ENCODE measurements at regions not wholly inside any gene's neighbourhood (a gene's known extent, or its start where the extent isn't known, plus 50 kb on each side); places are given as distances from the start of the nearest gene placed in this dataset.

DNA sequence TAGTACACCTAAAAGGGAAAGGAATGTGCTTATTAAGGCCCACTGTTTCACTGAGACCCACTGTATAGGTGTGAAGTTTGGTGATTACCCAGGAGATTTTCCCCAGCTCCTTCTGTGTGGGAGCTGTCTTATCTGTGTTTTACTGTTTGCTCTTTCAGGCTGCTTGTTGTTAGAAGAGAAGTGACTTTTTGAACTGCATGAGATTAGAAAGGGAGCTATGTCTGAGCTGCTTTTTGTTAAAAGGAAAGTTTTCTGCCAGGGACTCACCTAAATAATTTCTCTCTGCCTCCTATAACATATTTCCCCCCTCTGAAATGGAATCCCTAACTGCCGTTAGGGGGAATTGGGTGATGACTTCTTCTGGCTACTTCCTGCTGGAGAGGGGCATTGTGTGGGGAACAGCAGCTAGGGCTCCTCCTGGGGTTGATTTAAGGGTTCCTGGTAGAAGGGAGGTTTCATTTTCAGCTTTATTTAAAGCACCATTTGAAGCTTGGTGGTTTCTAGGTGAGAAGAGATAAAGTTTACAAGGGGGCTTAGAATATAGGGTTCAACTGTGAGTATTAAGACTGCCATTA, 77.1 kb upstream of the ATP11B start:
- no peak for DNase-seq (ENCODE audit: low read depth)

DNA sequence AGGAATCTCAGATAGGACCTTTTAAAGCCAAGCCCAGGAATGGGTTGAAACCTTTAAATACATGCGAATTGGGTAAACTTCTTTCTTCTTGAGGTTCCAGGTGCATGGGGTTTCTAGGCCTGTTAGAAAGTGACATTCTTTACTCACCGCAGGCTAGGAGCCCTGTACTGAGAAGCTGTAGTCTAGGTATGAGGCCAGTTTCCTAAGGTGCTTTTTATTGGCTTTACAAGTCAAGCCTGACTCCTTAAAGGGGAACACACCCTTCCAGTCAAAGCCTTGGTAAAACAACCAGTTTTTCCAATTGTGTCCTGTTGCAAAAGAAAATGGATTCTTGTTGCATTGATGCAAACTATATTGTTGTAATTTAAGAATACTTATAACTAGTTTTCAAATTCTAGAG, 76.1 kb upstream of the ATP11B start:
- no peak for DNase-seq (ENCODE audit: low read depth)

DNA sequence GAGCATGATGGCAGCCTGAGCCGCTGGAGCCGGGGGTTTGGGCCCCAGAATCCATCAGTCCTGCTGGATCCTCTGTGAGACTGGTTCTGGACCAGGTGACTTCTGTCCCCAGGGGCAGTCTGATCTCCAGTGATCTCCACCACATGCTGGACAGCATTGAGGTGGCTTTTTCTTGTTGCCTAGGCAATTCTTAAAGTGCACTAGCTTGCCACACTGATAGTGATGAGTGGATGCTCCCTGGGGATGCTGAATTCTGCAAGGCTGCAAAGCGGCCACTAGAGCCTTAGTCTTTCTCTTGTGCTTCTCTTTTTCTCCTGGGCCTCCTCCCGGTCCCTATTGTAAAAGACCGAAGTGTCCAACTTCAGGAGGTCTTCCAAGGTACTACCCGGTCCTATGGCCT, 70.4 kb upstream of the ATP11B start:
- no peak for DNase-seq (ENCODE audit: low read depth)

DNA sequence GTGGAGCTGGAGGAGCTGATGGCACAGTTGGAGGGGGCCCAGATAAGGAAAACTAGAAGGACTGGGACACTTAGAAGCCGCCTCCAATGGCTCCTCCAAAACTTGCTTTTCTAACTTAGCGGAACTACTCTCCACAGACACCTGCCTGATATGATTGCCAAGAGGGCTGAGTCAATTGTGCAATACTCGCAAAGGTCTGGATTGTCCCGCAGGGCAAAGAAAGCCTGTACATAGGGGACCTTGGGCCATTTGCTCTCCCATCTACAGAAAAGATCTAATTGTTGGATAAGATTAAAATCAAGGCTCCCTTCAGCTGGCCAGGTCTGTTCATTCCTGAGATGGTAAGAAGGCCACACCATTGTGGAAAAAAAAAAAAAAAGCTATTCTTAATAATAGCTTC, 69.7 kb upstream of the ATP11B start:
- DNase-seq (ENCODE audit: low read depth): no peak

DNA sequence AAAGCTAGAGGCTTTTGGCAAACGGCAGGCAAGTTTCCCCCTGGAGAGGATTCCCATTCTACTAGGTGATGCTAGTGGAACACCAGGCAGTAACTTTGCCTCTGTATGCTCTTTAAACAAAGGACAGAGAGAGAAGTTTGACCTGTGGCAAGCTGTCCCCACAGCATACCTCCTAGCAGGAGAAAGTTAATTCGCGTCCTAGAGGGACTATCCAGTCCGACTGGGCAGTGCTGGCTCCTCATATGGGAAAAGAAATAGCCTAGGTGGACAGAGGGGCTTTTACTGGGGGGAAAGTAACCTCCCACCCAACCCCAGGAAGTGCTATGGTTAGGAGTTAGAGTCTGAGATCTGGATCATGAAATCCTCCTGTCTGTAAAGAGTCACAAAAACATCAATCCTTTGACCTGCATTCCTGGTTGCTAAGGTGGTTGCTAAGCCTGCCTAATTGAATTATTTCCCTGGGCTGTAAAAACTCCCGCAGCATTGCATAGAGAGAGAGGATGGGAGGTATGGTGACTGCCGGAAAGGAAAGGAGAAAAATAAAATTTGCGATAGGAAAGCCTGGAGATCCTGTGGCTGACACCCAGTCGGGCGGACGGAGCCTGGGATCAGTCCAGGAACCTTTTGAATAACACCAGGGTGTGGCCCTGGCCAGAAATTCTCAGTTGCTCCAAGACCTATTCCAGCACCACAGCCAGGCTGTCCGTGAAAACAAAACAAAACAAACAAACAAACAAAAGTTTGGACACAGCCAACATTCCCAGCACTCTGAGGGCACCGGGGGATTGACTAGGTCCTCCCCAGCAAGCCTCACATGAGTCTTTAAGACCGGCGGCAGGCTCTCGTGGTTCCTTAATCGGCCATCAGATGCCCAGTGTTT, 67.7 kb upstream of the ATP11B start:
- no peak for DNase-seq (ENCODE audit: low read depth)

DNA sequence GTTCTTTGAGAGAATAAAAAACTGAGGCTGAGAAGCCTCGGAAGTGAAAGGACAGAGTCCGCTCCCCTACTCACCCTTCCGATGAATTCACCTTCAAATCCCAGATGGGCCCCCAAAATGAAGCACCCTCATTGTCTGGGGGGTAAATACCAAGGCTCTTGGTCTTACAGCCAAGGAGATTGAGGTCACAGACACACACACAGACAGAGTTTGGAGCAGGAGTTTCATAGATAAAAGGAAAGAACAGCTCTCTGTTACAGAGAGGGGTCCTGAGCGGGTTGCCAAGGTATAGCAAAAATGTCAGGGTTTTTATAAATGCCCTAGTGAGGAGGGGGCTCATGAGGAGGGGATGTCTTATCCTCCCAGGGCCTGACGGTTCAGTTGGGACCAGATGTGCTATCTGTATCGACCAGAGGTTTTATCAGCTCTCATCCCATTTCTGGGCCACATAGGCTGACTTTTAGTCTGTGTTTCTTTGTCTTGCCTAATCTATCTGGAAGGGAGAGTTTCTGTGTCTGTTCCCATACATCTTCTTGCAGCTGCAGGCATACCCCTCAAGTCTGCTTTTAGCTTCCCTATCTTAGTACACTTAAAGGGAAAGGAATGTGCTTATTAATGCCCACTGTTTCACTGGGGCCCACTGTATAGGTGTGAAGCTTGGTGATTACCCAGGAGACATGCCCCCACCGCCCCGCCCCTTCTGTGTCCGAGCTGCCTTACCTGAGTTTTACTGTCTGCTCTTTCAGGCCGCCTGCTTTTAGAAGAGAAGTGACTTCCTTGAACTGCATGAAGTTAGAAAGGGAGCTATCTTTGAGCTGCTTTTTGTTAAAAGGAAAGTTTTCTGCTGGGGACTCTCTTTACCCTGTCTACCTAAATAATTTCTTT, 66.8 kb upstream of the ATP11B start:
- DNase-seq (ENCODE audit: low read depth): no peak

DNA sequence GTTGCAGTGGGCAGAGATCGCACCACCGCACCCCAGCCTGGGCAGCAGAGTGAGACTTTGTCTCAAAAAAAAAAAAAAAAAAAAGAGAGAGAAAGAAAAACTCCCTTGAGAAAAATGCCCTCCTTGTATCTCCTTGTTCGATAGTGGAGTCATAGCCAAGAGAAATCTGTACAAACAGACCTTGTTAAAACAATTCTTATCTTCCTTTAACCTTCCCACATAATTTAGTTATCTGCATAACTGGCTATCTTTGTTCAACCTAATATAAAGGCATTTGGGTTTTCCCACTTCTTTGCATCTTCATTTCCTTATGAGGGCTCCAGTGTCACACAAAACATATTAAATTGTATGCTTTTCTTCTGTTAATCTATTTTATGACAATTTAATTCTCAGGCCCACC, 65.1 kb upstream of the ATP11B start:
- no peak for DNase-seq (ENCODE audit: low read depth)

DNA sequence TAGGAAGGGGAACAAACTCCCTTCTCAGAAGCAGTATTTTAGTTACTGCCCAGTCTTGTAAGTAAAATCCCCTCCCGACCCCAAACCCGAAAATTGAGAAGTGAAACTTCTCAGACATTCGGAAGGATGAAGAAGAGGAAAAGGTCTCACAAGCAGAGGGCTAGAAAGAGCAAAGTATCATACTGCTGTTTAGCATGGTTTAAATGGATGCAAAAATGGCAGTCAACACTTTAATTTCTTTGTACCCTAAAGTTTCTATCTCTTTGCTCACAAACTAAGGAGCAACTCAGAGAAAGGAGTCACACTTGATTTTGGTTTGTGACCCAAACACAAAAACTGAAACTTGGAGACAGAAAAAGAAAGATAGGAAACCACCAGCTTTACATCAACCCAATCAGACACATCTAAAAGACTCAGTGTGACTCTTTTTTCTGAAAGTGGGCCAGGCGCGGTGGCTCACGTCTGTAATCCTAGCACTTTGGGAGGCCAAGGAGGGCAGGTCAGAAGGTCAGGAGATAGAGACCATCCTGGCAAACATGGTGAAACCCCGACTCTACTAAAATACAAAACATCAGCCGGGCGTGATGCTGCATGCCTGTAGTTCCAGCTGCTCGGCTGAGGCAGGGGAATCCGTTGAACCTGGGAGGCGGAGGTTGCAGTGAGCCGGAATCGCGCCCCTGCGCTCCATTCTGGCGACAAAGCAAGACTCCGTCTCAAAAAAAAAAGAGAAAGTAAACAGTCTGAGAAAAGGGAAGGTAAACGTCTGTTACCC, 63.2 kb upstream of the ATP11B start:
- DNase-seq (ENCODE audit: low read depth): no peak

DNA sequence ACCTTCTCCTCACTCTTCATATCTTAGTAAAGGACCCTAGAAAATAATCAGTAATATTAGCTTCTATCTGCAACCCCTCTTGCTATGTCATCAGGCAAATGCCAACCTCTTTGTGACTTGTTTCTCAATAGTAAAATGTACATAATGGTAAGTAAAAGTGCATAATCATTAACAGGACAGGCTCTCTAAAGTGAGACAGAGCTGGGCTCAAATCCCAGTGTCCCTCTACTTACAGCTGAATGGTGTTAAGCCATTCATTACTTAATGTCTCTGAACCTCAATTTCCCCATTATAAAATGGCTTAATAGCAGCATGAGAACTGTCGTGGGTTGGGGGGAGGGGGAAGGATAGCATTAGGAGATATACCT, 62.6 kb upstream of the ATP11B start:
- DNase-seq (ENCODE audit: low read depth): no peak

DNA sequence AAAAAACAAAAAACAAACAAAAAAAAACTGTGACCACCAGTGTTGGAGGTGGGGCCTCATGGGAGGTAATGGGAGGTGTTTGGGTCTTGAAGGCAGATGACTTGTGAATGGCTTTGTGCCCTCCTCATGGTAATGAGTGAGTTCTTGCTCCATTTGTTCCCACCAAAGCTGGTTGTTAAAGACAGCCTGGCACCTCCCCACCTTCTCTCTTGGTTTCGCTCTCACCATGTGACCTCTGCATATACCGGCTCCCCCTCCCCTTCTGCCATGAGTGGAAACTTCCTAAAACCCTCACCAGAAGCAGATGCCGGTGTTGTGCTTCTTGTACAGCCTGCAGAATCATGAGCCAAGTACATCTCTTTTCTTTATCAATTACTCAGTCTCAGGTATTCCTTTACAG, 61.5 kb upstream of the ATP11B start:
- DNase-seq (ENCODE audit: low read depth): no peak

DNA sequence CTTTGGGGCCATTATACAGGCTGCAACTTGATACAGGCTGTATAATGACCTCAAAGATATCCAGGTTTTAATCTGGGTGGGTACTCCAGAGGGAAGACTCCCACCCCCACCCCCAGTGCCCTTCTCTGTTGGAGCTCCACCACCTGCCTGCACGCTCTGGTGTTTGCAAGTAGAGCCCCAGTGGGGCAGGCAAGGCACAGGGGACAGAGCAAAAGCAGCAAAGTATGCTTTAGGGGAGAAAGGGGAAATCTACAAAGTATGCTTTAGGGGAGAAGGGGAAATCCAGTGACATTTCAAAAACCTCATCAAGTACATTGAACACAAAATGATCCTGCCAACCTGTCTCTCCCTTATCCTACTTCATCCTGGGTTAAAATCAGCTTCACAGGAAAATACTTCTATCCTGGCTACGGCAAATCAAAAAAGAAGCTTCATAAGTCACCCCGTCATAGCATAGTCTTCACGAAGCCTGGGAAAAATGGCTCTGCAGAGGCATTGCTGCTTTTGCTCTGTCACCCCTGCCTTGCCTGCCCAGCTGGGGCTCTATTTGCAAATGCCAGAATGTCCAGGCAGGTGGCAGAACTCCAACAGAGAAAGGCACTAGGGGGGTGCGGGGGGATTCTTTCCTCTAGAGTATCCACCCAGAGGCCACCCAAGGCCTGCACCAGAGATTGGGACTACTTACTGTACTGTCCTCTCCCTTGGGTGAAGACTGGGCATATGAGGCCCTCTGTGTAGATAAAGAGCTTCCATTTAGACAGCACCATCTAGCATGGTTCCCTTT, 60.9 kb upstream of the ATP11B start:
- DNase-seq (ENCODE audit: low read depth): no peak

DNA sequence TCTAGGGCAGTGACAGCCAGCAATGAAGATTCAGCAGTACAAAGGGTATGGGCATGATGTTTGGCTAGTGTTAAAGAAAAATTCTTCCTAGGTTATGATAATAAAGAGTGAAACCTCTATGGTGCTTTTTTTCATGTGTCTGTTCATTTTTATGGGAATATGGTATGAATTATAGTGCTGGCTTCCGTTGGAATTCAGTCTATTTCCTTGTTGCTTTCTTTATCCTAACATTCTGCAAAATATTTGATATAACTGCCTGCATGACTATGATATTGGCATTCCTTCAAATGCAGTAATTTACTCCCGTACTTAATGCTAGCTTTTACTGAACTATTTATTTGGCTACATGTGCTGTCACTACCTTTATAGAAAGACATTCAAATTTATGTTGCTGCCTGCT, 57.6 kb upstream of the ATP11B start:
- no peak for DNase-seq (ENCODE audit: low read depth)

DNA sequence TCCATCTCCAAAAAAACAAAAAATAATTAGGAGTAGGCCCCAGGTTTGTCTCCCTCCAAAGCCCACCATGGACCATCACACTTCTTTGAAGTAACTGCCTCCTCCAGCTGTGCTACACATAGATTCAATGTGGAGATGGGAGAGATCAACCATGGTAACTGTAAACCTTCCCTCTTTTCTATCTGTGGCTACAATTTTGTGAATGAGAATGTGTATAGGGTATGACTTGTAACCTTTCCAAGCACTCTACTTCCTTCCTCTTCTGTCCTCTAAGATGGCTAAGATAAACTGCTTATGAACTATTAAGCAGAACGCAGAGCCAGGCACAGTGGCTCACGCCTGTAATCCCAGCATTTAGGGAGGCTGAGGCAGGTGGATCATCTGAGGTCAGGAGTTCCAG, 55.5 kb upstream of the ATP11B start:
- DNase-seq (ENCODE audit: low read depth): no peak

DNA sequence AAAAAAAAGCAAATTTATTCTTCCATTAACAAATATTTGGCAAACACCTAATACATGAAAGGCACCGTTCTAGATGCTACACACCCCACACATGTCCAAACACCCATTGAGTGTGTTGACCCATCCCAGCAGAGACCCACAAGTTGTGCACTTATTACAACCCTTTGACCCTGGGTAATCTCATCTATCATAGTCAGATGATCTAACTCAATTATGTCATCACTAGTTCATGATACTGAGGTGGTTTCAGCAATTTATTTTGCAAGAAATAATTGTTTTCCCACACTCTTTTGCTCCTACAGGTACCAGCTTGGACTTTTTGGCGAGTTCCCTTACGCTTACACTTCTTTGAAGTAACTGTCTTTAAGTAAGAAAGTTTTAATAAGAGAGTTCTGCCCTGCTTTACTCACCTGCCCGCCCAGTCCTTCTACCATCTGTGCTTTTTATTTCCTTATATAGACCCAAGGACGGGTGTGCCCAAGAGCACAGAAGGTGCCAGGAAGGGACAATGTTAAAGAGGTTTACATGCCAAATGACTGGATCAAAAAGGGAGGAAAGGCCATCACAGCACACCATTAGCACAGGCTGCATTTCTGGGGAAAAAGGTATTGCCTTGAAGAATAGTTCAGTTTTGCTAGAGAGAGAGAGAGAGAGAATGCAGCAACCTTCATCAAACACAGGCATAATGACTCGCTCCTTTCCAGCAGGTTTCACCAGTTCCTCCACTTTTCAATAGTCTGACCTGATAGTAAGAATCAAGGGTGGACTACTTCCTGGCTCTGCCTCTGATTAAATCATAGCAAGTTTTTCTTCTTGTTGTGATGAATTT, 54.5 kb upstream of the ATP11B start:
- no peak for DNase-seq (ENCODE audit: low read depth)

DNA sequence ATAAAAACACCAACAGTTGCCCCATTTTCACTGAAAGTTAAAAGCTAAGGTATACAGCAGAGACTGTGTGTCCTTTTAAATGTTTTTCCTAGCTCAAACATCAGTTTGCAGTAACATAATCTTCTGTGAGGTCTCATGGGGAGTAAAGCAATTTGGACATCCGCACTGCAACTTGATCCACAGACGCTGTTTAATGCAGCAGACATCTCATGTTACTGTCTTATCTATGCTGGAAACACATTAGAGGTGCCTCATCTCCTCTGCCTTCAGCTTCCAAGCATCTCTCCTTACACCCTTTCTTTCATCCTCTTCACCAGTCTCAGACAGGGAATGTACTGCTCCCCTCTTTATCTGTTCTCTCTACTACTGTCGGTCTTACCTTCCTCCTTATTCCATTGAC, 53.7 kb upstream of the ATP11B start:
- peak; percentile 7 for DNase-seq (ENCODE audit: low read depth)

DNA sequence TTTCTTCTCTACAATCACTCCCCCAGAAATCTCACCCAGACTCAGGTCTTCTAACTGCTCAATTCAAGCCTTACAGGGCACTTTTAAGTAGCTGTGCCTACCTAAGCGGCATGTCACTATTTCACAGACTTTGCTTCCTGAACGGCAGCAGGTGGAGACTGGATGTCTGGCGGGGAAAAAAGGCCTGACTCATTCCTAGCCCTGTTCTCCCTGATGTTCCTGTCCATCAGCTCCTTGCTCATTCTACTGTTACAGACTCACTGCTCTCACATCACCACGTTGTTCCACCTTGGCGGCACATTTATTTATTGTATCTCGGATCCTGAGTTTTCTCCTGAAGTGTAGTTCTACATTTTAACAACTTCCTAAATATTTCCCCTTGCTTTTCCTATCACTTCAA, 52.6 kb upstream of the ATP11B start:
- DNase-seq (ENCODE audit: low read depth): no peak

DNA sequence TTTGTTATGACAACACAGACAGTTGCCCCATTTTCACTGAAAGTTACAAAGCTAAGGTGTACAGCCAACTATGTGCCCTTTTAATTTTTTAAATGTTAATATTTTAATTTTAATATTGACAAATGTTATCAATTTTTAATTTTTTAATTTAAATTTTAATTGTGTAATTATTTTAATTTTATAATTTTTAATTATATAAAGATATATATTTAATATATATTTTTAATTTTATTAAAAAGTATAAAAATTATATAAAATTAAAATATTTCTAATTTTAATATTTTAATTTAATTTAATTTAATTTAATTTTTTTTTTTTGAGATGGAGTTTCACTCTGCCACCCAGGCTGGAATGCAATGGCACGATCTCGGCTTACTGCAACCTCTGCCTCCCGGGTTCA, 52.1 kb upstream of the ATP11B start:
- no peak for DNase-seq (ENCODE audit: low read depth)
